ENCODE measurements at regions not wholly inside any gene's neighbourhood (a gene's known extent, or its start where the extent isn't known, plus 50 kb on each side); places are given as distances from the start of the nearest gene placed in this dataset.

GRCh38 chr12:30824311-30824710 lies 69.6 kb upstream of the CAPRIN2 start:
- Histone ChIP-seq H3K27ac (replicated peaks) (no peak overlapping the region), H3K27me3 (ENCODE audit: insufficient read depth, poor library complexity, severe bottlenecking) (peaks cover 25% of the 10 kb centered on the region), H3K4me3 (replicated peaks; ENCODE audit: insufficient read depth, low read length) (no peak overlapping the region)
- no peak for DNase-seq (ENCODE audit: low read depth in 1 of 2, low spot score in 1 of 2)
- no peak for TF ChIP-seq GABPA (IDR thresholded peaks at IDR 0.05; ENCODE audit: low read depth)
- TF ChIP-seq REST (IDR thresholded peaks at IDR 0.05; ENCODE audit: insufficient replicate concordance, low read depth): no peak
- no peak for TF ChIP-seq POLR2AphosphoS5 (IDR thresholded peaks at IDR 0.05; ENCODE audit: low read depth)
- TF ChIP-seq, protein P1, sequence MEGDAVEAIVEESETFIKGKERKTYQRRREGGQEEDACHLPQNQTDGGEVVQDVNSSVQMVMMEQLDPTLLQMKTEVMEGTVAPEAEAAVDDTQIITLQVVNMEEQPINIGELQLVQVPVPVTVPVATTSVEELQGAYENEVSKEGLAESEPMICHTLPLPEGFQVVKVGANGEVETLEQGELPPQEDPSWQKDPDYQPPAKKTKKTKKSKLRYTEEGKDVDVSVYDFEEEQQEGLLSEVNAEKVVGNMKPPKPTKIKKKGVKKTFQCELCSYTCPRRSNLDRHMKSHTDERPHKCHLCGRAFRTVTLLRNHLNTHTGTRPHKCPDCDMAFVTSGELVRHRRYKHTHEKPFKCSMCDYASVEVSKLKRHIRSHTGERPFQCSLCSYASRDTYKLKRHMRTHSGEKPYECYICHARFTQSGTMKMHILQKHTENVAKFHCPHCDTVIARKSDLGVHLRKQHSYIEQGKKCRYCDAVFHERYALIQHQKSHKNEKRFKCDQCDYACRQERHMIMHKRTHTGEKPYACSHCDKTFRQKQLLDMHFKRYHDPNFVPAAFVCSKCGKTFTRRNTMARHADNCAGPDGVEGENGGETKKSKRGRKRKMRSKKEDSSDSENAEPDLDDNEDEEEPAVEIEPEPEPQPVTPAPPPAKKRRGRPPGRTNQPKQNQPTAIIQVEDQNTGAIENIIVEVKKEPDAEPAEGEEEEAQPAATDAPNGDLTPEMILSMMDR (IDR thresholded peaks at IDR 0.05; ENCODE audit: insufficient read depth, low read length): no peak
- TF ChIP-seq SPI1 (IDR thresholded peaks at IDR 0.05; ENCODE audit: borderline replicate concordance, low read depth): no peak

DNA sequence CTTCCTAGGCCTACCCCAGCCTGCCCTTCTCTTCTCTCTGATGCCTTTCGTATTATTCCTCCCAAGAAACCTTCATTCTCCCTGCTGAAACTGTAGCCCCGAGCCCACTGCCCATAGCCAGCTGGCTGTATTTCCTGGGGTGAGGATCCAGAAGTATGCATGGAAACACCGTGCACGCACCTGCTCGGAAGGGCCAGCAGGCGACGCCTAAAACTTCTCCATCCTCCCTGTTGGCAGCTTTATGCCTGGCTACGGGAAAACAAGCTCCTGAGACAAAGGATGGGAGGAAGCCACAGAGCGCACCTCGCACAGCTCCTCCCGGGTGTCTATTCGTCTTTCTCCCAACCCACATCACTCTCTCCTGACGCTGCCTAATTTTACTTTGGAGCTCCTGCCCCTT lies 69.0 kb upstream of the CAPRIN2 start:
- peaks cover 25% of the 10 kb centered on the region for H3K27me3 ChIP-seq (ENCODE audit: insufficient read depth, poor library complexity, severe bottlenecking)
- DNase-seq (ENCODE audit: low read depth in 1 of 2, low spot score in 1 of 2): no peak
- TF ChIP-seq GABPA (IDR thresholded peaks at IDR 0.05; ENCODE audit: low read depth) (no peak), REST (IDR thresholded peaks at IDR 0.05; ENCODE audit: insufficient replicate concordance, low read depth) (no peak), SPI1 (IDR thresholded peaks at IDR 0.05; ENCODE audit: borderline replicate concordance, low read depth) (no peak), POLR2AphosphoS5 (IDR thresholded peaks at IDR 0.05; ENCODE audit: low read depth) (no peak)
- TF ChIP-seq, protein P1 (IDR thresholded peaks at IDR 0.05; ENCODE audit: insufficient read depth, low read length): no peak
- H3K27ac ChIP-seq (replicated peaks): no peak overlapping the region
- no peak overlapping the region for H3K4me3 ChIP-seq (replicated peaks; ENCODE audit: insufficient read depth, low read length)

- TF ChIP-seq POLR2AphosphoS5 (IDR thresholded peaks at IDR 0.05; ENCODE audit: low read depth): no peak
- TF ChIP-seq GABPA (IDR thresholded peaks at IDR 0.05; ENCODE audit: low read depth): no peak
- TF ChIP-seq, protein P1 (IDR thresholded peaks at IDR 0.05; ENCODE audit: insufficient read depth, low read length): no peak
- TF ChIP-seq REST (IDR thresholded peaks at IDR 0.05; ENCODE audit: insufficient replicate concordance, low read depth): no peak
- no peak for TF ChIP-seq SPI1 (IDR thresholded peaks at IDR 0.05; ENCODE audit: borderline replicate concordance, low read depth)
- Histone ChIP-seq H3K27me3 (ENCODE audit: insufficient read depth, poor library complexity, severe bottlenecking) (peaks cover 25% of the 10 kb centered on the region), H3K27ac (replicated peaks) (no peak overlapping the region), H3K4me3 (replicated peaks; ENCODE audit: insufficient read depth, low read length) (no peak overlapping the region)
- DNase-seq (ENCODE audit: low read depth in 1 of 2, low spot score in 1 of 2): peak in 1 of 2 experiments; percentile 13
Observed at GRCh38 chr12:30823156-30823699, 68.5 kb upstream of the CAPRIN2 start.
